ENCODE measurements at regions not wholly inside any gene's neighbourhood (a gene's known extent, or its start where the extent isn't known, plus 50 kb on each side); places are given as distances from the start of the nearest gene placed in this dataset.

GRCh38 chr2:79327460-79327859, 167.9 kb upstream of the REG3A start:
- no peak for DNase-seq

GRCh38 chr2:79320871-79321270, 161.3 kb upstream of the REG3A start:
- no peak for DNase-seq

- no peak for DNase-seq
These were observed 135.4 kb upstream of the REG3A start for GRCh38 chr2:79294994-79295393.

GRCh38 chr2:79292958-79293315, 133.4 kb upstream of the REG3A start:
- no peak for DNase-seq

GRCh38 chr2:79292239-79292957, 132.8 kb upstream of the REG3A start:
- no peak for DNase-seq

- DNase-seq = no peak
These were observed 116.3 kb upstream of the REG3A start for GRCh38 chr2:79275863-79276262.

GRCh38 chr2:79275197-79275596, 115.6 kb upstream of the REG3A start:
- no peak for DNase-seq

- DNase-seq = no peak
These were observed 113.1 kb upstream of the REG3A start for GRCh38 chr2:79272616-79273015.

GRCh38 chr2:79271456-79271855, 111.9 kb upstream of the REG3A start:
- no peak for DNase-seq

GRCh38 chr2:79260848-79261247, 101.3 kb upstream of the REG3A start:
- DNase-seq = no peak

GRCh38 chr2:79259959-79260358, 100.4 kb upstream of the REG3A start:
- DNase-seq = no peak

- DNase-seq = no peak
These were observed 99.7 kb upstream of the REG3A start for GRCh38 chr2:79259296-79259695.

GRCh38 chr2:79253243-79253774, 93.8 kb upstream of the REG3A start:
- no peak for DNase-seq

GRCh38 chr2:79250656-79251055, 91.1 kb upstream of the REG3A start:
- no peak for DNase-seq

GRCh38 chr2:79248776-79249175, 89.2 kb upstream of the REG3A start:
- DNase-seq = no peak

- DNase-seq = no peak
These were observed 75.6 kb upstream of the REG3A start for GRCh38 chr2:79235135-79235534.

- no peak for DNase-seq
These were observed 64.0 kb upstream of the REG3A start for GRCh38 chr2:79223539-79223938.

- peak; percentile 5 for DNase-seq
These were observed 59.9 kb upstream of the REG3A start for GRCh38 chr2:79219383-79219988.

GRCh38 chr2:79210274-79210917, 50.8 kb upstream of the REG3A start:
- no peak for DNase-seq

Measured in COR-L47 (cell line).